ENCODE measurements at regions not wholly inside any gene's neighbourhood (a gene's known extent, or its start where the extent isn't known, plus 50 kb on each side); places are given as distances from the start of the nearest gene placed in this dataset.

DNA sequence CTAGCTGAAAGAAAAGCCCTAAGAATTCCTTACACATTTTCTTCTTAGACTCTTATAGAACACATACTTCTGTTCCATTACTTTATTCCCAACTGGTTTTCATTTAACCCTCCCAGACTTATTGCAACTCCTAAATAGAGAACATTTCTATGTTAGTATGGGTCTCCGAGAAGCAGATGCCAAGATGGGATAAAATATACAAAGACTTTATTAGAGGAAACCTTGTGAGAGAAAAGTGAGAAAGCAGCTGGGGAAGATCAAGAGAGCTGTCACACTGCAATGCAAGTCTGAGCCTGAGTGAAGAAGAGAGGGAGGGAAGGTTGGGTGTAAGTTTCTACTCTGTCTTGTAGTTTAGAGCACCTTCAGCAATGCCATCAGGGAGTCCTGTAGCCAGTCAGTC is 979.3 kb downstream of the IGSF11 start:
- TF ChIP-seq SMC3 (IDR thresholded peaks at IDR 0.05; ENCODE audit: low read depth, low read length) = no peak
- TF ChIP-seq, protein P1, sequence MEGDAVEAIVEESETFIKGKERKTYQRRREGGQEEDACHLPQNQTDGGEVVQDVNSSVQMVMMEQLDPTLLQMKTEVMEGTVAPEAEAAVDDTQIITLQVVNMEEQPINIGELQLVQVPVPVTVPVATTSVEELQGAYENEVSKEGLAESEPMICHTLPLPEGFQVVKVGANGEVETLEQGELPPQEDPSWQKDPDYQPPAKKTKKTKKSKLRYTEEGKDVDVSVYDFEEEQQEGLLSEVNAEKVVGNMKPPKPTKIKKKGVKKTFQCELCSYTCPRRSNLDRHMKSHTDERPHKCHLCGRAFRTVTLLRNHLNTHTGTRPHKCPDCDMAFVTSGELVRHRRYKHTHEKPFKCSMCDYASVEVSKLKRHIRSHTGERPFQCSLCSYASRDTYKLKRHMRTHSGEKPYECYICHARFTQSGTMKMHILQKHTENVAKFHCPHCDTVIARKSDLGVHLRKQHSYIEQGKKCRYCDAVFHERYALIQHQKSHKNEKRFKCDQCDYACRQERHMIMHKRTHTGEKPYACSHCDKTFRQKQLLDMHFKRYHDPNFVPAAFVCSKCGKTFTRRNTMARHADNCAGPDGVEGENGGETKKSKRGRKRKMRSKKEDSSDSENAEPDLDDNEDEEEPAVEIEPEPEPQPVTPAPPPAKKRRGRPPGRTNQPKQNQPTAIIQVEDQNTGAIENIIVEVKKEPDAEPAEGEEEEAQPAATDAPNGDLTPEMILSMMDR (IDR thresholded peaks at IDR 0.05) = no peak
- TF ChIP-seq EP300 (IDR thresholded peaks at IDR 0.05; ENCODE audit: borderline replicate concordance in 1 of 2, low read depth in 1 of 2, low read length in 1 of 2) = no peak
- TF ChIP-seq RAD21 (IDR thresholded peaks at IDR 0.05; ENCODE audit: low read length) = no peak
- no peak for TF ChIP-seq ELF1 (IDR thresholded peaks at IDR 0.05)
- no peak for TF ChIP-seq FOSL2 (IDR thresholded peaks at IDR 0.05; ENCODE audit: borderline replicate concordance, low read depth)
